T-helper 1 cell (primary cell): ENCODE measurements at regions not wholly inside any gene's neighbourhood (a gene's known extent, or its start where the extent isn't known, plus 50 kb on each side); places are given as distances from the start of the nearest gene placed in this dataset.

ENCODE experiments used
- DNase-seq, 5 donors: peaks; one replicate each; pipeline ENCODE4 v3.0.0-alpha.2; 2012 to 2020

DNA sequence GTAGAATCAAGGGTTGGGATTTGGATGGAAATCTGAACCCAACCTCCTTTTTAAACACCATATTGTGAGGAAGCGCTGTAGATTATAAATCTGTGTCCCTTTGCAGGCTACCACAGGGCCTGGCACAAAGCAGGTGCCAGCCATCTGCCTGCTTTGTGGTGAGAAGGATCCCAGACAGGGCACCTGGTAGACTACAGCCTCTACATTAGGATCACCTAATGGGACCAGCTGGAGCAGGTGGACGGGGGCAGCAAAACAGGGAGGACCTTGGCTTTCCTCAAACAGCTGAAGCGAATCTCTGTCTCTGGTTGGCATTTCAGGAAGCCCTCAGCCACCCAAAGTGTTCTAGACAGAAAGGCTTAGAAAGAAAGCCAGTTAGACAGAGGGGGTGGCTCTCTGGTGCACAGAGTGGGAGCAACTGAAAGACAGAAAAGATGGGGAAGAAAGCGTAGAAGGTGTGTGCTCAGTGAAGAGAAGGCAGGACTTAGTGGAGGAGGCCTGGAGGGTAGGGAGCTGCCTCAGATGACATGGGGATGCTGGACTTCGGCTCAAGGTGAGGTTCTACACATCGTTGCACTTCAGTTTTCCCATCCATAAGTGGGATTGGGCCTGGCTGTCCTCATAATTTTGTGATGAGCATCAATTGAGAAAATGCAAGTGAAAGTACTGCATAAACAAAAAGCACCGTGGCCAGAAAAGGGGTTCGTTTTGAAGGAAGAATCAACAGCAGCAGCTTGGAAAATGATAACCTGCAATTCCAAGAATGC lies 350.8 kb downstream of the CYRIA start:
- no peak for DNase-seq

DNA sequence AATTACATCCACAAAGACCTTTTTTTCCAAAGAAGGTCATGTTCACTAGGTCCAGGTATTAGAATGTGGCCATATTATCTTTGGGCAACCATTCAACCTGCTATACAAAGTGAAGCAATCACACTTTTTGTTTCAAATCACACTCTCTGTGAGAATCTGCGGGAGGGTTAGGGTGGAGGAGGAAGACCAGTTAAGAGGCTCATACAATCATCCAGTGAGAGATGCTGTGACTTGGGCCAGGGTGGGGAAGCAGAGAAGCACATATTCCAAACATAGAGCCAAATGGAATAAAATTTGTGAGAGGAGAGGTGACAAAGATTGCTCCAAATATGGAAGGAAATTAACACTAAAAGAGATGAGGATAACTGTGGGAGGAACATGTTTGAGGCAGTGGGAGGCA lies 351.6 kb downstream of the CYRIA start:
- DNase-seq, result no peak

DNA sequence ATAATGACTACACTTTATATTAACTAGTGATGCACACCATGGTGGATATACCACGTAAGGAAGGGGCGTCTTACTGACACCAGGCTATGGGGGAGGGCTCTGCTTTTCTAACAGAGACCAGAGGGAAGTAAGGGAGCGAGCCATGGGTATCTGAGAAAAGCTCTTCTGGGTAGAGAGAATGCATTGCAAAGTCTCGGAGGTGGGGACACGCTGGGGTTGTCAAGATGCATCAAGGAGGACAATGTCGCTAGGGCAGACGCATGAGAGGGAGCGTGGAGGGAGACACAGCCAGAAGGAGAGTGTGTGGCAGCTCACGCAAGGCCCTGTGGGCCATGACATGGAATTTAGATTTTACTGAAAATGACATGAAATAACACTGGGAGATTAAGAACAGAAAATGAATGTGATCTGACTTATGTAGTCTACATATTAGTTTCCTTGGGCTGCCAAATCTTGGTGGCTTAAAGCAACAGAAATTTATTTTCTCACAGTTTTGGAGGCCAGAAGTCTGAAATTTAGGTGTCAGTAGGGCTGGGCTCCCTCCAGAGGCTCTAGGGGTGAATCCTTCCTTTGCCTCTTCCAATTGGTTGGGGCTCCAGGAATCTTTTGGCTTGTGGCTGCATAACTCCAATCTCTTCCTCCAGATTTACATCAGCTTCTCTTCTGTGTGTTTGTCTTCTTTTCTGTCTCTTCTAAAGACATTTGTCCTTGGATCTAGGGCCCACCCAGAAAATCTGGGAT lies 352.2 kb downstream of the CYRIA start:
- no peak for DNase-seq

DNA sequence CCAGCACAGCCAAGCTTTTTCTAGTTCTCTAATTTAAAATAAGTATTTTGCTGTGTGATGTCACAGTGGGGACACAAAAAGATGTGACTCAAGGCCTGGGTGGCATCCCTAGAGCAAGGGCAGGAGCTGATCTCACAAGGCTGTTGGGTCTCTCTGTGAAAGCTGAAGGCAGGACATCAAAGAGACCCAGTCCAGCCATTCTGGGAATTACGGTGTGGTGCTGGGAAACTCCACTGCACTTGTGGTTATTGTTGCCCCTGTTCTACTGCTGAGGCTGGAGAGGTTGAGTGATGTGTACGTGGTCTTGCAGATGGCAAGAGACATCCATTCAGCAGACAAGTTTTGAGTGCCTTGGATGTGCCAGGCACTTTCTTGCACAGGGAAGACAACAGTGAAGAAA lies 352.9 kb downstream of the CYRIA start:
- no peak for DNase-seq

DNA sequence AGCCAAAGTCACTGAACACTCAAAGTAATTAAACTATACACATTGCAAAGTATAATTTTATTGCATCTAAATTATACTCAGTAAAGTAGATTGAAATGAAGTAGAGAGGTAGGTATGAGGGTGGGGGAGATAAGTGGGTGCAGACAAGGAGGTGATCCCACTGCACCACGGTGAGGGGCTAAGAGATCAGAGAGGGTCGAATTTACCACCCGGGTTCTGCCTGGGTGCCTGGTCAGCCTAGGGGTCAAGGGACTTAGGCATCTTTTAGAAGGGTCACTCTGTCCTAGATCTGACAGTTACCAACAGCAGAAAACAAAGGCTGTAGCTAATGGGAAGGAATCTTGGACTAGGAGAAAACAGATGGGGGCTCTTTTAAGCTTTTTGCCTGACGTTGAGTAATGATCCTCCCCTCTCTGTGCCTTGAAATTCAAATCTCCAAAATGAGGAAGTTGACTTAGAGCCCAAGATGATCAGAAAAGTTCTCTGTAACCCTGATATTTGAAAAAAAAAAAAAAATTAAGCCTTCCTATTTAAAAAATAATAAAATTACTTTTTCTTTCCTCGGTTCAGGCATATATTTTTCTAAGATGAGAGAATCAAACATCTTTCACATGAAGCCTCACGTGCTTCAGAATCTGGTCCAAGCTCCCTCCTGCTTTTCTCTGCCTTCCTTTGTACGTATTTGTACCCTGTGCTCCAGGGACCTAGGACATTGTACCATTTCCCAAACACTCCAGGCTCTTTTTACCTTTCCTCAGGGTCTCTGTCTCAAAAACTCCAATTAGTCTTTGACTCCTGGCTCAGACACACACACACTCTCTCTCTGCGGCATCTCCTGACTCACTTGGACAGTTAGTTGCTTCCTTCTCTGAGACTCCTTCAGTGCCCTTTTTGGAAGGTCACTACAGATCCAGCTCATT lies 353.9 kb downstream of the CYRIA start:
- no peak for DNase-seq

DNA sequence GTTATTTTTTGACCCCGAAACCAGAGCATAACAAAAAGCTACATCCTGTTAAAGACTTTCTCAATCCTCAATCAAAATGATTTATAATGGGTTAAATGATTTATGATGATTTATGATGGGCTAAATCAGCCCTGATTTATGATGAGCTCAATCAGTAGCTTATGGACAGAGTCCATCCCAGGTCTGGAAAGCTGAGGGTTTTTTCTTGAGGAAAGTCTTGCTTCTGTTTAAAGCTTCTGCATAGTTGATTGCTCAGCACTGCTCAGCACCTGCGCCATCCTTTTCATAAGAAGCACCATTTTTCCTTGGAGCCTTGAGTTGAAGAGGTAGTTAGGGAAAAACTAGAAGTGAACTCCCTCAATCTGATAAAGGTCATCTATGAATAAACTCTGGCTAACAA lies 356.8 kb downstream of the CYRIA start:
- DNase-seq, result no peak

DNA sequence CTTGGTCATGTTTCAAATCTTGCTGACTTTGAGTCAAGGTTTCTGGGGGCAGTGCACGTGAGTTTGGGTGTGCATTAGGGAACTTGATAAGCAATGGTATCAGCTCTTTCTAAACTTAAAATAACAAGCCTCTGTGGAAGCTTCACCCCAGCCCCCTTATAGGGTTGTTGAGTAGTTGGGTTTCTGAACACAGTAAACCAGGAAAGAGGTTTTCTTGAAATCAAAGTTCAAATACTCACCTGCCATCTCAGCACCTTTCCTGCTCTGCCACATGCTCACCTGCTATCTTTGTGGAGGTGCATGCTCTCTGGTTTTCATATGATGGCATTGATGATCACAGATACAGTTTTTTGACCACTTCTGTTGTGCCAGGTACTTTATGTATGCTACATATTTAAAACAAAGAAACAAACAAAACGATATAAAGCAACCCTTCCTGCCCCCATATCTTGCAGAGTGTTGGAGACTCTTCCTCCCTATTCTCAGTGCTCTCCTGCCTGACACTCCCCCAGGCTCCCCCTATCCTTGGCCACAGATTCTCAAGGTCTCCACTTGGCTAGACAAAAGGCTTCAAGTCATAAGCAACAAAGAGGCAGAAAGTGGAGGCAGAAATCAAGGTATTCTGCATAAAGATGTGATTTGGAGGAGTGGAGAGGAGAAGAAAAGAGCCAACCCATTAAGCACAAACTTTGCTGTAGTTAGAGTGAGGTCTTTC lies 360.6 kb downstream of the CYRIA start:
- DNase-seq, result no peak

DNA sequence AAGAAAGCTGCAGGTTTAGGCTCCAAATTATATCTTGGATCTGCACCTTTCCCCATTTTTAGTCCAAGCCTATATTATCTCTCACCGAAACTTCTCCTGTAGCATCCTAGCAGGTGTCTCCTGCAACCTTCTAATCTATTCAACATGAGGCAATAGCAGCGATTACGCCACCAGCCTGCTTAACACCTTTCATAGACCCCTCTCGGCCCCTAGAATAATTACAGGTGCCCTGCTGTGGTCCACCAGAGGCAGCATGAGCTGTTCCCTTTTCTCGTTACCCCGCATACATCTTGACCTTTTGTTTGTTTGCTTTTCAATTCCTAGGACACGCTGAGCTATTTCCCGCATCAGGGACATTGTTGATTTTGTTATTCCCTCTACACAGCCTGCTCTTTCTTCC lies 361.9 kb downstream of the CYRIA start:
- DNase-seq, result no peak

DNA sequence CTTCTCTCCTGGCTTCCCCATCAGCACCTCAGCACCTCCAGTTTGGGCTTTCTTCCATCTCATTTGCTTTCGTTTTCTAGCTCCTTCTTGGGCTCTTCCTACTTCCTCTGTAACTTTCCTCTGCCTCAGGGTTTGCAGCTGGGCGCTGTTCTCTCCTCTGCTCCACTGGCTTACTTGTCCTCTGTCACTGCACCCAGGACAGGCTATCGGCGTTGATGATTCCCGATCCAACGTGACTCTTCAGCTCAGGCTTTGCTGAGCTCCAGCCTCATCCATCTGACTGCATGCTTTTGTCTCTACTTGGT lies 362.4 kb downstream of the CYRIA start:
- DNase-seq, result no peak

DNA sequence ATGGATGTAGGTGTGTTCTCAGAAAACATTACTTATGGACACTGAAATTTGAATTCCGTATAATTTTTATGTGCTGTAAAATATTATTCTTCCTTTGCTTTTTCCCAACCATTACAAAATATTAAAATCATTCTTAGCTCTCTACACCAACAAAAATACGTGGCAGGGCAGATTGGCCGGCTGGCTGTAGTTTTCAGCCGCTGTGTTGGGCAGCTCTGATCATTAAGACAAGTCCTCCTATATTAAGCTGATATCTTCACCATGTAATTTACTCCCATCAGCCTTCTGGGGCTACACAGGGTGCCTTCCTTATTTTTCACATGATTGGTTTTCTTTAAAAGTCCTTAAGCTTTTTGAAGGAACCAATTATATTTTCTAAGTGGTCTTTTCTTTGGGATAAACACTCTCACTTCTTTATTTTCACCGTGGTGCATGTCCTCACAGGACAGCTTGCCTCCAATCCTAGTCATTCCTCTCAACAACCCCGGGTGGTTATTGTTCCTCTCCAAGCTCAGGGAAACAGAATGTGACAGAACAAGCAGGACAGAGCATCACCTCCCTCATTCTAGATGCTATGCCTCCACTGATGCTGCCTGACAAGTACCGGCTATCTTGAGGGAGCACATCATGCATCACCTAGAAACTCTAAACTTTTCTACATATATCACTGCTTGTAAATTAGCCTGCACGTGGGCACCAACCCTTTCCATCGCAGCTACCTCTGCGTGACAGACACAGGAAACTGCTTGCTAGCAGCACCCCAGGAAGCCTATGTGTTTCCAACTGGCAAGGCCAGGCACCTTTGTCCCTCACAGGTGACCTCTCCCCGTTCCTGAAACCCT lies 362.3 kb downstream of the MYCN start:
- no peak for DNase-seq

DNA sequence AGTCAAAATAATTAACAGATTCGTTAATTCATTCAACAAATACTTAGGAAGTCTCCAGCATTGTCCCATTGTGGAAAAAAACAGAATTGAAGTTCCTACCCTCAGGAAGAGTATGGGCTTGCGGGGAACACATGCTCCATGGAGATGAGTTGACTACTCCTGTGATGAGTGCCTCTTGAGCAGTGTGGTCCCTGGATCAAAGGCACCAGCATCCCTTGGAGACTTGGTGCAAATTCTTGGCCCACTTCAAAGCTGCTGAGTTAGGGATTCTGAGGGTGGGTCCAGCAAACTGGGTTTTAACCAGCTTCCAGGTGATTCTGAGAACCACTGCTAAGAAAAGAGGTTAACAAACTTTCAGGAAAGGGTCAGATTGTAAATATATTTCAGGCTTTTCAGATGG lies 361.6 kb downstream of the MYCN start:
- DNase-seq, result no peak

DNA sequence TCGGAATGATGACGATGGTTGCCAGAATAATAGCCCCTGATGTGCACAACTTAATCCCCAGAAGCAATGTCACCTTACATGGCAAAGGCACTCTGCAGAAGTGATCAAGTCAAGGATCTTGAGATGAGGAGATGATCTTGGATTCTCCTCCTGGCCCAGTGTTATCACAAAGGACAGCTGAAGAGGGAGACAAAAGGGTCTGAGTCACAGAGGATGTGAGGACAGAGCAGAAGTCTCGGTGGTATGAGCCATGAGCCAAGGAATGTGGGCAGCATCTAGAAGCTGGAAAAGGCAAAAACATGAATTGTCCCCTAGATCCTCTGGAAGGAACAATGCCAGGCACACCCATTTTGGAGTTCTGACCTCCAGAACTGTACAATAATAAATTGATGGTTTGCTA lies 358.5 kb downstream of the MYCN start:
- DNase-seq, result no peak

DNA sequence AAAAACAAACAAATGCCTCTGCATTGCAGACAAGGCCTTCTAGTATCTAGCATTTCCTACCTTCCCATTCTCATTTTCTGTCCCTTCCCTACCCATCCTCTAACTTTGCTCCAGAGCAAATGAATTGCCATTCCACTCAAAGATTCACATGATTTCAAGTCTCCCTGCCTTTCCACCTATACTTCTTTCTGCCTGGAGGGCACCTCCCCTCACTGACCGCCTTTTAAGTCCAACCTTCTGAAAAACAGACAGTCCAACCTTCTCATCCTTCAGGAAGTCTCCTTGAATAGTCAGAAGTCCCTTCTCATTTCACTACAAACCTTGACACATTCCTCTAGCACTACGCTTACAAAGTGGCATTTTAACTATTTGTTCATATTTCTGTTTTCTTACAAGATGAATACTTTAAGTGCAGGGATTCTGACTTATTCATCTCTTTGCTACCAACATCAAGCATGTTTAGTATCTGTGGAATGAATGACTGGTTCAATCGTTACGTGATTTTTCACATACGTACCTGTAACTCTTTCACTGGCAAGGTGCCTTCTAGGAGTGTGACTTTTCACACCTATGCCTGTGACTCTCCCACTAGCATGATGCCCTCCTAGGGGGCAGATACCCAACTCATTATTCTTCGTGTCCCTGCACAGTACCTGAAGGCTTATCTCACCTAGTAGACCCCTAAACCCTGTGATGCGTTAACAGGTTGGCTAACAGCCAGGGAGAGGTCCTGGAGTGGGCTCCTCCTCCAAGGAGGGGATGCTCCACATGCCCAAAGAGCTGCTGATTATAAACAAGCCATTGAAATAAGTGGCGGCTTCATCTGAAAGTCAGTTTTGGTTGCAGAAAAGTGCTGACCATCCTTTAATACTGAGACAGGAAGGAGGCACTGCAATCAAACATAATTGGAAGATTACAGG lies 356.2 kb downstream of the MYCN start:
- no peak for DNase-seq

DNA sequence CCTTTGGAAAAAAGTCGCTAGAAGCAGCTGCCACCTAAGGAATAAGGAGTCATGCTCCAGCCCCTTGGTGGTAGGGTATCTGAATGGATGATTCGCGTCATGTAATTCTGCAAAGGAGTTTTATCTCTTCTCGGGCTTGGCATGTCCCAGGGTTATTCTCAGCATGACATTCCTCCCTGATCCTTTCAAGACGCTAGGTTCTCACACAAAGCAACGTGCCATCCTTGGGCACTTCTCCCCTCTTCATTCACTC lies 355.6 kb downstream of the MYCN start:
- DNase-seq, result no peak

DNA sequence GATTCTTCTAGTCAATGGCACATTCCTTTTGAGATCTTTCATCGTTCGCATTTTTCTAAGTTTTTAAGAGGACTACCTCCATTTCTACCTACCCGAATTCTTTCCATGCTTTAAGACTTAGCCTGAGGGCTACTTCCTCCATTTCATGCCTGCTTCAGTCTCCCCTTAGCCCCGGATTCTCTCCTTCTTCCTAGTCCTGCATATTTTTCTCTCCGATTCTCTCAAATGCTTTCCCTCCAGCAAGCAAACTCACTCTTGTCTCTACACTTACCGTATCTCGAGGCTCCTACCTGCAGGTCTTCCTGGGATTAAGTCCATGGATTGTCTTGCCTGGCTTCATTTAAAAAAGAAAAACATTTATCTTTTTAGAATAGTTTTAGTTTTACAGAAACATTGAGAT lies 354.4 kb downstream of the MYCN start:
- no peak for DNase-seq

DNA sequence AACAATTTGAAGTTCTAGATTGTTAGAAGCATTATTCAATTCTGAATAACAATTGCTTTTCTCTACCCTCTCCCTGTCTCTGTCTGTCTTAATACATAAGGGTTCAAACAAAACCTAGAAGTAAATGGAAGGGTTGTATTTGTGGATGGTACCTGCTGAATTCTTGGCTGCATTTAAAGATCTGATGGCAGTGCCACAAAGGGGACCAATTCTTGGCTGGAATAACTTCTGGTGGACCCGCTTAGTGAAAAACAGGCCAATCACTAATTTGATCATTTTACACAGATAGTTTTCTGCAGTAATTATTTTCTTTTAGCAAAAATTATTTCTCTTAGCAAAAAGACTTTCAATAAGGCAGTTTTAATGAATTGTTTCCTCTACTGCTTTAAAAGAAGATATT lies 353.5 kb downstream of the MYCN start:
- DNase-seq, result no peak

DNA sequence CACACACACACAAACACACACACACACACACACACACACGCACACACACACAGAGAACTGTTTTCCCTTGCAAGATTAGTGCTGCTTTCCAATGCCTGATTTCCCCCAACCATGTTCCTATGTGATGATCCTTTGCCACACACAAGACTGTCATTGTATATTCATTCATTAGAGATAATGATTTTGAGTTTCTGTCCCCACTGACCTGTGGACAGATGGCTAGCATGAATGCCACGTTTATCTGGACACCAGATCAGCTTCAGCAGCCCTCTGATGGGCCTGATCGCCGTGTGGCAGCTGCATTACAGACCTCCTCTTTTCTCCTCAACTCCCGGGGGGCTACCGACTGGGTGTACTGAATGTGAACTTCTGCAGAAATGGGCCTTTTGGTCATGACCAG lies 353.0 kb downstream of the MYCN start:
- no peak for DNase-seq

DNA sequence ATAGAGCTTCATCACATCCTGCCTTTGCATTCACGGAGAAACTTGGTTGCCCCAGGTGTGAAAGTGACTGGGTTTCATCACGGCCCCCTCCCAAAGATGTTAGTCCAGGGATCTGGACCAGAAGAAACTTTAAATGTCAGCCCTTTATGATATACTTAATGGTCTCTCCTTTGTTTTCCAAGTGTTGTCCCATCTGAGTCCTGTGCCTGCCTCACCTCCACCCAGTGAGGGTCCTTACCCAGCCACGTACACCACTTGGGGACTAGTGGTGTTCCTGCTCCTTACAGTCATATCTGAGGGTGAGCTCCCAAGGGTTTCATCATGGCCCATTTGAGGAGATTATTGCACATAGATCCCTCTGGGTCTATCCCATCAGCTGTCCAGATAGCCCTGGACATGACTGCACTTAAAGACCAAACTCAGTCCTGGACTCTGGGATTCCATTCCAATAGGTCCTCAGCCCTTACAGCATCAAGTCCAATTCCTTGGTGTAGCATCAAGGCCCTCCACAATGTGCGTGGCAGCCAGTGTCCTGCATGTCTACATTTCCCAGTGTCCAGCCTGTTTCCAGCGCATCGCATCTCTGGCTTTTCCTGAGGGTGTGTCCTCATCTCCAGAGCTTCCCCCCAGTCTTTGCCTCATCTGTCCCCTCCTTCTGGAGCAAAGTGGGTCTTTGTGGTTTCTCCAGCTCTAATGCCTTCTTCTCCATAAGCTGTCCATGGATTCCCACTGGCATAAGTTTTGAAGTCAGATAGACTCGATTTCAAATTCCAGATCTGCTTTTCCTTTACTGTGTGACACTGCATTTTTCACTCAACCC lies 351.6 kb downstream of the MYCN start:
- no peak for DNase-seq

DNA sequence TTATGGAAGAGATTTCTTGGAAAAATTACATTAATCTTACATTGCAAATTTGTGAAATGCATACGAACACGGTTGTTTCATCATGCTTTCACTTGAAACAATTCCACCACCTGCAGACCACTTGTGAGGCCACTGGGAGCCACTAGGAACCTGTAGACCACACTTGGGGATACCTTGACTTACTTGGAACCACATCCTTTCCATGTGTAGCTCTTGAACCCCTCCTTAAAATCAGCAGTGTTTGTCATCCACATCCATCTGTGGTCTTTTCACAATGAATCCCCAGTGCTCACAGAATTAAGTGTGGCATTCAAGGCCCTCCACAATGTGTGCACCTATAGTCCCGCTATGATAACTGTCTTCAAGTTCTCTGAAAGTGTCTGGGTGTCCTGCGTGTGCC lies 350.9 kb downstream of the MYCN start:
- DNase-seq, result no peak

DNA sequence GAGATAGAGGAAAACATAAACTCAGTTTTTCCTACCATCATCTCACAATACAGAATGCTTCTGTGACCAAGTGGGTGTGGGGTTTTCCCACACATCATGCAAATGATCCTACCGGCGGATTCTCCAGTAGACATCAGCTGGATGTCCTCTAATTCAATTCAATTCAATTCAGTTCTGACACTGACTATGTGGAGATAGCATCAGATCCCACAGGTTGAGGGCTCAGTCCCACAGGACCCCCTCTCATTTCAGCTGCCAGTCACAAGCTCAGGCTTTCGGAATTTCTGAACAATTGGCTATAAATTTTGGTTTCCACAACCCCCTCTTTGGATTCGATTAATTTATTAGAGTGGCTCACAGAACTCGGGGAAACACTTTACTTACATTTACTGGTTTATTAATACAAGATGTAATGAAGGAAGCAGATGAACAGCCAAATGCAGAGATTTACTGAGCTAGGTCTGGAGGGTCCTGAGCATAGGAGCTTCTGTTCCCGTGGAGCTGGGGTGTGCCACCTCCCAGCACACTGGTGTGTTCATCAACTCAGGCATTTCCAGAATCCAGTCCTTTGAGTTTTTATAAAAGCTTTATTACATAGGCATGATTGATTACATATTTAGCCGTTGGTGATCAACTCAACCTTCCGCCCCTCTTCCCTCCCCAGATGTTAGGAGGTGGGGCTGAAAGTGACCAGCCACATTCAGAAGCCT lies 350.1 kb downstream of the MYCN start:
- DNase-seq, result no peak
